Osteoblast (primary cell): ENCODE measurements at regions not wholly inside any gene's neighbourhood (a gene's known extent, or its start where the extent isn't known, plus 50 kb on each side); places are given as distances from the start of the nearest gene placed in this dataset.

ENCODE experiments used
- DNase-seq: peaks from one replicate; pipeline ENCODE4 v3.0.0; 2011; ENCODE audit warnings: low spot score, mixed read lengths; ENCODE audit not compliant: insufficient read length; ENCODE audit errors: missing footprints
- H2AFZ ChIP-seq: 2 replicates; pipeline ENCODE4 v1.6.0; 2011; ENCODE audit warnings: mild to moderate bottlenecking, low read length
- H3K27ac ChIP-seq: 2 replicates; pipeline ENCODE4 v1.5.1; 2011; ENCODE audit warnings: mild to moderate bottlenecking, low read depth, low read length, moderate library complexity
- H3K27me3 ChIP-seq: 2 replicates; pipeline ENCODE4 v1.6.0; 2012; ENCODE audit warnings: mild to moderate bottlenecking, control low read depth, inconsistent platforms, low read length, moderate library complexity; ENCODE audit not compliant: insufficient read depth
- H3K36me3 ChIP-seq: 2 replicates; pipeline ENCODE4 v1.5.1; 2011; ENCODE audit warnings: mild to moderate bottlenecking, low read length, control low read depth, moderate library complexity; ENCODE audit not compliant: insufficient read depth
- H3K4me1 ChIP-seq: 2 replicates; pipeline ENCODE4 v1.5.1; 2011; ENCODE audit warnings: mild to moderate bottlenecking, low read length, control low read depth, moderate library complexity; ENCODE audit not compliant: insufficient read depth
- H3K4me2 ChIP-seq: 2 replicates; pipeline ENCODE4 v1.6.0; 2011; ENCODE audit warnings: mild to moderate bottlenecking, low read length; ENCODE audit not compliant: insufficient read depth
- H3K4me3 ChIP-seq: fragments of 200-600 bp; sonication (generic); 3 replicates; pipeline ENCODE4 v1.5.1; 2012; ENCODE audit warnings: mild to moderate bottlenecking, low read length, inconsistent platforms; ENCODE audit not compliant: insufficient read depth
- H3K79me2 ChIP-seq: 2 replicates; pipeline ENCODE4 v1.6.0; 2012; ENCODE audit warnings: mild to moderate bottlenecking, low read length, control low read depth, inconsistent platforms; ENCODE audit not compliant: insufficient read depth
- H3K9me3 ChIP-seq: 2 replicates; pipeline ENCODE4 v1.5.1; 2011; ENCODE audit warnings: low read depth, low read length, control low read depth
- H4K20me1 ChIP-seq: 2 replicates; pipeline ENCODE4 v1.6.0; 2012; ENCODE audit warnings: mild to moderate bottlenecking, low read length, control low read depth; ENCODE audit not compliant: insufficient read depth
- CTCF ChIP-seq: IDR thresholded peaks from 2 replicates; pipeline ENCODE4 v1.5.1; 2011; ENCODE audit warnings: mild to moderate bottlenecking, low read depth, low read length, moderate library complexity; ENCODE audit errors: extremely low read depth

GRCh38 chr2:41375901-41376300, 671.9 kb upstream of the PKDCC start:
- no peaks in the 10 kb centered on the region for H3K36me3 ChIP-seq
- no peaks in the 10 kb centered on the region for H3K4me1 ChIP-seq
- H2AFZ ChIP-seq = no peak overlapping the region
- no peak for TF ChIP-seq CTCF
- no peaks in the 10 kb centered on the region for H4K20me1 ChIP-seq
- H3K9me3 ChIP-seq = no peaks in the 10 kb centered on the region
- no peak overlapping the region for H3K4me2 ChIP-seq
- DNase-seq = no peak
- no peaks in the 10 kb centered on the region for H3K27me3 ChIP-seq
- no peak overlapping the region for H3K27ac ChIP-seq
- no peaks in the 10 kb centered on the region for H3K79me2 ChIP-seq
- no peak overlapping the region for H3K4me3 ChIP-seq

DNA sequence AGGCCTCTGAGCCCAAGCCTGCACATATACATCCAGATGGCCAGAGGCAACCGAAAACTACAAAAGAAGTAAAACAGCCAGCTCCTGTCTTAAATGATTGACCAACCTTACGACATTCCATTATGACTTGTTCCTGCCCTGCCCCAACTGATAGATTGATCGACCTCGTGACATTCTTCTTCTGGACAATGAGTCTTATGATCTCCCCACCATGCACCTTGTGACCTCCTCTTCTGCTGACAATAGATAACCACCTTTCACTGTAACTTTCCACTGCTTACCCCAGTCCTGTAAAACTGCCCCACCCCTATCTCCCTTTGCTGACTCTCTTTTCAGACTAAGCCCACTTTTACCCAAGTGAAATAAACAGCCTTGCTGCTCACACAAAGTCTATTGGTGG, 670.0 kb upstream of the PKDCC start:
- Histone ChIP-seq H3K27ac (no peak overlapping the region), H3K9me3 (no peaks in the 10 kb centered on the region), H3K4me3 (no peak overlapping the region), H3K4me2 (no peak overlapping the region), H3K36me3 (no peaks in the 10 kb centered on the region), H2AFZ (no peak overlapping the region), H3K4me1 (no peaks in the 10 kb centered on the region), H4K20me1 (no peaks in the 10 kb centered on the region), H3K79me2 (no peaks in the 10 kb centered on the region), H3K27me3 (no peaks in the 10 kb centered on the region)
- no peak for DNase-seq
- TF ChIP-seq CTCF = no peak

- no peak overlapping the region for H3K4me3 ChIP-seq
- H2AFZ ChIP-seq = no peak overlapping the region
- no peak overlapping the region for H3K4me2 ChIP-seq
- TF ChIP-seq CTCF = no peak
- no peaks in the 10 kb centered on the region for H3K79me2 ChIP-seq
- no peaks in the 10 kb centered on the region for H3K9me3 ChIP-seq
- no peaks in the 10 kb centered on the region for H3K27me3 ChIP-seq
- DNase-seq = no peak
- no peaks in the 10 kb centered on the region for H3K4me1 ChIP-seq
- no peaks in the 10 kb centered on the region for H3K36me3 ChIP-seq
- H4K20me1 ChIP-seq = no peaks in the 10 kb centered on the region
- H3K27ac ChIP-seq = no peak overlapping the region
Observed at GRCh38 chr2:41378420-41378819, 669.4 kb upstream of the PKDCC start.

- Histone ChIP-seq H4K20me1 (no peaks in the 10 kb centered on the region), H3K4me1 (no peaks in the 10 kb centered on the region), H3K79me2 (no peaks in the 10 kb centered on the region), H3K27ac (no peak overlapping the region), H3K27me3 (no peaks in the 10 kb centered on the region), H3K9me3 (no peaks in the 10 kb centered on the region), H2AFZ (no peak overlapping the region), H3K4me2 (no peak overlapping the region), H3K4me3 (no peak overlapping the region), H3K36me3 (no peaks in the 10 kb centered on the region)
- peak; percentile 3 for DNase-seq
- no peak for TF ChIP-seq CTCF
Observed at GRCh38 chr2:41379496-41380221, 668.2 kb upstream of the PKDCC start.
